ENCODE measurements at regions not wholly inside any gene's neighbourhood (a gene's known extent, or its start where the extent isn't known, plus 50 kb on each side); places are given as distances from the start of the nearest gene placed in this dataset.

DNA sequence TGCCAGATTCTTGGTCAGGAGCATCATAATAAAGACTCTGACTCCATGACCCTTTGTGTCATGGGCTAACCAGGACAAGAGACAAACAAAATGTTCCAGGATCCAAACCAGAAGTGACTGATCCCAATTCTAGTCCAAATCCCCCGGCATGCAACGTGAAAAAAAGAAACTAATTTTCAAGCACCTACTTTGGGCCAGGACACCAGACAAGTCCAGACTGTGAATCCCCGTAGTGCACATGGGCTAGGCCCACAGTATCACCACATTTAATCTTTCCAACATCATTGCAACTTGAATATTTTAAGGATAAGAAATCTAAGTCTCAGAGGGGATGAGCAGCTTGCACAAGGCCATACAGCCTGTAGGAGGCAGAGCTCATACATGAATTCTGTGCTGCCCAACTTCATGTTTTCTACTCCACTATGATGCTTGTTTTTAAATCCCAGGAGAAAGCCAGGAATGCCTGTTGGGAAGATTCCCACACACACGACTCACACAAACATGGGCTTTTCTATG lies 365.7 kb downstream of the NPIPA8 start:
- TF ChIP-seq EZH2phosphoT487 (IDR thresholded peaks at IDR 0.05; ENCODE audit: insufficient read depth, low read depth) (no peak), EZH2 (IDR thresholded peaks at IDR 0.05; ENCODE audit: insufficient read depth, poor library complexity, severe bottlenecking) (no peak)
